WTC11 (cell line): ENCODE measurements at regions not wholly inside any gene's neighbourhood (a gene's known extent, or its start where the extent isn't known, plus 50 kb on each side); places are given as distances from the start of the nearest gene placed in this dataset.

Source experiments
- ATAC-seq: fragments of 200-7000 bp; cut with Tn5 transposase; 2 replicates; pipeline ENCODE4 v1.10.0; 2021; ENCODE audit warnings: mild to moderate bottlenecking, moderate library complexity
- CTCF ChIA-PET: fragments of 300-600 bp; sonication (Branson Sonifier 250); formaldehyde crosslinking; loops from one replicate; lab custom pipeline; 2021; ENCODE audit warnings: antibody characterized with exemption; lab: Charles Lee
- POLR2A ChIA-PET: fragments of 350-600 bp; sonication (Branson Sonifier 250); formaldehyde crosslinking; loops from one replicate; lab custom pipeline; 2021; ENCODE audit warnings: antibody characterized with exemption; lab: Charles Lee
- DNase-seq: peaks from one replicate; pipeline ENCODE4 v3.0.0; 2021; ENCODE audit warnings: low spot score
- H3K27ac Mint-ChIP-seq: 2 replicates; pipeline ENCODE4 v1.8.0; 2021; ENCODE audit warnings: mixed read lengths
- H3K27me3 Mint-ChIP-seq: 2 replicates; pipeline ENCODE4 v1.8.0; 2021; ENCODE audit warnings: low read depth, mild to moderate bottlenecking, moderate library complexity, mixed read lengths
- H3K36me3 Mint-ChIP-seq: 2 replicates; pipeline ENCODE4 v1.8.0; 2021; ENCODE audit warnings: mixed read lengths
- H3K4me1 Mint-ChIP-seq: 2 replicates; pipeline ENCODE4 v1.8.0; 2022; ENCODE audit warnings: mixed read lengths
- H3K4me3 Mint-ChIP-seq: 2 replicates; pipeline ENCODE4 v1.8.0; 2021; ENCODE audit warnings: mild to moderate bottlenecking, moderate library complexity, mixed read lengths
- H3K9me3 Mint-ChIP-seq: 2 replicates; pipeline ENCODE4 v1.8.0; 2021; ENCODE audit warnings: mixed read lengths
- ARID4B ChIP-seq: sonication (generic); formaldehyde crosslinking; IDR thresholded peaks from 2 replicates; pipeline ENCODE4 v1.8.0; 2023; ENCODE audit warnings: missing genetic modification reagents, mild to moderate bottlenecking, borderline replicate concordance
- ATF1 ChIP-seq: sonication (generic); formaldehyde crosslinking; IDR thresholded peaks from 2 replicates; pipeline ENCODE4 v1.8.1; 2023; ENCODE audit warnings: mild to moderate bottlenecking, moderate library complexity, missing genetic modification reagents
- ATF2 ChIP-seq: sonication (generic); formaldehyde crosslinking; IDR thresholded peaks from 2 replicates; pipeline ENCODE4 v1.8.1; 2022; ENCODE audit warnings: low read depth, missing genetic modification reagents, borderline replicate concordance
- EMX1 ChIP-seq: fragments of 250-450 bp; sonication (Bioruptor Pico); IDR thresholded peaks from 2 replicates; pipeline ENCODE4 v1.8.0; 2021; ENCODE audit warnings: mild to moderate bottlenecking
- ETV6 ChIP-seq: sonication (generic); formaldehyde crosslinking; IDR thresholded peaks from 2 replicates; pipeline ENCODE4 v1.8.1; 2022; ENCODE audit warnings: mild to moderate bottlenecking, missing genetic modification reagents
- FOXP1 ChIP-seq: sonication (generic); formaldehyde crosslinking; IDR thresholded peaks from 2 replicates; pipeline ENCODE4 v1.8.0; 2022; ENCODE audit warnings: missing genetic modification reagents, mild to moderate bottlenecking, moderate library complexity, borderline replicate concordance
- GRHL2 ChIP-seq: fragments of 250-450 bp; sonication (Bioruptor Pico); IDR thresholded peaks from 2 replicates; pipeline ENCODE4 v1.8.0; 2022; ENCODE audit warnings: mild to moderate bottlenecking, moderate library complexity; ENCODE audit not compliant: insufficient replicate concordance, severe bottlenecking
- GTF2I ChIP-seq: fragments of 250-450 bp; sonication (Bioruptor Pico); conservative IDR thresholded peaks from 2 replicates; pipeline ENCODE4 v1.4.0; 2021; ENCODE audit warnings: mild to moderate bottlenecking
- HMGA2 ChIP-seq: fragments of 250-450 bp; sonication (Bioruptor Pico); IDR thresholded peaks from 2 replicates; pipeline ENCODE4 v1.4.0; 2021; ENCODE audit warnings: mild to moderate bottlenecking, moderate library complexity
- JUN ChIP-seq: sonication (generic); formaldehyde crosslinking; IDR thresholded peaks from 2 replicates; pipeline ENCODE4 v1.8.0; 2023; ENCODE audit warnings: mild to moderate bottlenecking, missing genetic modification reagents
- MLX ChIP-seq: sonication (generic); formaldehyde crosslinking; IDR thresholded peaks from 2 replicates; pipeline ENCODE4 v1.8.1; 2023; ENCODE audit warnings: mild to moderate bottlenecking, missing genetic modification reagents, moderate library complexity
- MXD4 ChIP-seq: fragments of 250-450 bp; sonication (Bioruptor Pico); IDR thresholded peaks from 2 replicates; pipeline ENCODE4 v1.8.0; 2021; ENCODE audit warnings: mild to moderate bottlenecking, moderate library complexity, borderline replicate concordance
- NFATC4 ChIP-seq: fragments of 250-450 bp; sonication (Bioruptor Pico); IDR thresholded peaks from 2 replicates; pipeline ENCODE4 v1.9.0; 2021; ENCODE audit warnings: mild to moderate bottlenecking
- RELA ChIP-seq: sonication (generic); formaldehyde crosslinking; IDR thresholded peaks from 2 replicates; pipeline ENCODE4 v1.8.1; 2022; ENCODE audit warnings: missing genetic modification reagents, mild to moderate bottlenecking, borderline replicate concordance
- SOX15 ChIP-seq: fragments of 250-450 bp; sonication (Bioruptor Pico); IDR thresholded peaks from 2 replicates; pipeline ENCODE4 v1.9.0; 2021; ENCODE audit warnings: mild to moderate bottlenecking
- TEAD1 ChIP-seq: sonication (generic); formaldehyde crosslinking; IDR thresholded peaks from 2 replicates; pipeline ENCODE4 v1.8.0; 2022; ENCODE audit warnings: mild to moderate bottlenecking, missing genetic modification reagents
- ZNF263 ChIP-seq: sonication (generic); formaldehyde crosslinking; IDR thresholded peaks from 2 replicates; pipeline ENCODE4 v1.8.1; 2022; ENCODE audit warnings: low read depth, mild to moderate bottlenecking, moderate library complexity, missing genetic modification reagents
- TF ChIP-seq, protein P1 (sequence below): sonication (generic); formaldehyde crosslinking; IDR thresholded peaks from 2 replicates; pipeline ENCODE4 v1.8.0; 2022; ENCODE audit warnings: missing genetic modification reagents
- TF ChIP-seq, protein P2 (sequence below): sonication (generic); formaldehyde crosslinking; IDR thresholded peaks from 2 replicates; pipeline ENCODE4 v1.8.1; 2023; ENCODE audit warnings: mild to moderate bottlenecking, missing genetic modification reagents, moderate library complexity
- TF ChIP-seq, protein P3 (sequence below): sonication (generic); formaldehyde crosslinking; IDR thresholded peaks from 2 replicates; pipeline ENCODE4 v1.8.0; 2022; ENCODE audit warnings: mild to moderate bottlenecking, missing genetic modification reagents

- ATAC-seq (no peak), DNase-seq (no peak)
- no peak overlapping the region for H3K4me3 Mint-ChIP-seq
- H3K9me3 Mint-ChIP-seq: no peaks in the 10 kb centered on the region
- H3K4me1 Mint-ChIP-seq: peaks cover 4% of the 10 kb centered on the region; the same call in 1 of the 2 replicates
- ChIA-PET POLR2A (no interaction called here), CTCF (interaction anchor here (2.2 kb wide), 1 partner anchor 12 kb away, joined by 7 read pairs; no protein-coding TSS in a partner anchor)
- peaks cover 15% of the 10 kb centered on the region for H3K27me3 Mint-ChIP-seq
- no peaks in the 10 kb centered on the region for H3K36me3 Mint-ChIP-seq
- no peak overlapping the region for H3K27ac Mint-ChIP-seq
- TF ChIP-seq, protein P1, sequence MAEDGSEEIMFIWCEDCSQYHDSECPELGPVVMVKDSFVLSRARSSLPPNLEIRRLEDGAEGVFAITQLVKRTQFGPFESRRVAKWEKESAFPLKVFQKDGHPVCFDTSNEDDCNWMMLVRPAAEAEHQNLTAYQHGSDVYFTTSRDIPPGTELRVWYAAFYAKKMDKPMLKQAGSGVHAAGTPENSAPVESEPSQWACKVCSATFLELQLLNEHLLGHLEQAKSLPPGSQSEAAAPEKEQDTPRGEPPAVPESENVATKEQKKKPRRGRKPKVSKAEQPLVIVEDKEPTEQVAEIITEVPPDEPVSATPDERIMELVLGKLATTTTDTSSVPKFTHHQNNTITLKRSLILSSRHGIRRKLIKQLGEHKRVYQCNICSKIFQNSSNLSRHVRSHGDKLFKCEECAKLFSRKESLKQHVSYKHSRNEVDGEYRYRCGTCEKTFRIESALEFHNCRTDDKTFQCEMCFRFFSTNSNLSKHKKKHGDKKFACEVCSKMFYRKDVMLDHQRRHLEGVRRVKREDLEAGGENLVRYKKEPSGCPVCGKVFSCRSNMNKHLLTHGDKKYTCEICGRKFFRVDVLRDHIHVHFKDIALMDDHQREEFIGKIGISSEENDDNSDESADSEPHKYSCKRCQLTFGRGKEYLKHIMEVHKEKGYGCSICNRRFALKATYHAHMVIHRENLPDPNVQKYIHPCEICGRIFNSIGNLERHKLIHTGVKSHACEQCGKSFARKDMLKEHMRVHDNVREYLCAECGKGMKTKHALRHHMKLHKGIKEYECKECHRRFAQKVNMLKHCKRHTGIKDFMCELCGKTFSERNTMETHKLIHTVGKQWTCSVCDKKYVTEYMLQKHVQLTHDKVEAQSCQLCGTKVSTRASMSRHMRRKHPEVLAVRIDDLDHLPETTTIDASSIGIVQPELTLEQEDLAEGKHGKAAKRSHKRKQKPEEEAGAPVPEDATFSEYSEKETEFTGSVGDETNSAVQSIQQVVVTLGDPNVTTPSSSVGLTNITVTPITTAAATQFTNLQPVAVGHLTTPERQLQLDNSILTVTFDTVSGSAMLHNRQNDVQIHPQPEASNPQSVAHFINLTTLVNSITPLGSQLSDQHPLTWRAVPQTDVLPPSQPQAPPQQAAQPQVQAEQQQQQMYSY: no peak
- TF ChIP-seq GTF2I (CRISPR knock-in tag) (no peak), TEAD1 (CRISPR knock-in tag) (no peak), SOX15 (CRISPR knock-in tag) (no peak), MXD4 (CRISPR knock-in tag) (no peak), ETV6 (CRISPR knock-in tag) (no peak), JUN (CRISPR knock-in tag) (no peak), ARID4B (no peak), ATF2 (no peak), EMX1 (CRISPR knock-in tag) (no peak), ZNF263 (no peak), MLX (CRISPR knock-in tag) (no peak), ATF1 (CRISPR knock-in tag) (no peak), GRHL2 (CRISPR knock-in tag) (no peak), FOXP1 (CRISPR knock-in tag) (no peak), RELA (no peak), HMGA2 (CRISPR knock-in tag) (no peak), NFATC4 (no peak)
- TF ChIP-seq, protein P2, sequence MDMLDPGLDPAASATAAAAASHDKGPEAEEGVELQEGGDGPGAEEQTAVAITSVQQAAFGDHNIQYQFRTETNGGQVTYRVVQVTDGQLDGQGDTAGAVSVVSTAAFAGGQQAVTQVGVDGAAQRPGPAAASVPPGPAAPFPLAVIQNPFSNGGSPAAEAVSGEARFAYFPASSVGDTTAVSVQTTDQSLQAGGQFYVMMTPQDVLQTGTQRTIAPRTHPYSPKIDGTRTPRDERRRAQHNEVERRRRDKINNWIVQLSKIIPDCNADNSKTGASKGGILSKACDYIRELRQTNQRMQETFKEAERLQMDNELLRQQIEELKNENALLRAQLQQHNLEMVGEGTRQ (CRISPR knock-in tag): no peak
- TF ChIP-seq, protein P3, sequence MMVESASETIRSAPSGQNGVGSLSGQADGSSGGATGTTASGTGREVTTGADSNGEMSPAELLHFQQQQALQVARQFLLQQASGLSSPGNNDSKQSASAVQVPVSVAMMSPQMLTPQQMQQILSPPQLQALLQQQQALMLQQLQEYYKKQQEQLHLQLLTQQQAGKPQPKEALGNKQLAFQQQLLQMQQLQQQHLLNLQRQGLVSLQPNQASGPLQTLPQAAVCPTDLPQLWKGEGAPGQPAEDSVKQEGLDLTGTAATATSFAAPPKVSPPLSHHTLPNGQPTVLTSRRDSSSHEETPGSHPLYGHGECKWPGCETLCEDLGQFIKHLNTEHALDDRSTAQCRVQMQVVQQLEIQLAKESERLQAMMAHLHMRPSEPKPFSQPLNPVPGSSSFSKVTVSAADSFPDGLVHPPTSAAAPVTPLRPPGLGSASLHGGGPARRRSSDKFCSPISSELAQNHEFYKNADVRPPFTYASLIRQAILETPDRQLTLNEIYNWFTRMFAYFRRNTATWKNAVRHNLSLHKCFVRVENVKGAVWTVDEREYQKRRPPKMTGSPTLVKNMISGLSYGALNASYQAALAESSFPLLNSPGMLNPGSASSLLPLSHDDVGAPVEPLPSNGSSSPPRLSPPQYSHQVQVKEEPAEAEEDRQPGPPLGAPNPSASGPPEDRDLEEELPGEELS (CRISPR knock-in tag): no peak
Measured at GRCh38 chr10:128280271-128280670, 154.0 kb upstream of the MKI67 start.
